Right lobe of liver (tissue), 4 donors: ENCODE measurements at regions not wholly inside any gene's neighbourhood (a gene's known extent, or its start where the extent isn't known, plus 50 kb on each side); places are given as distances from the start of the nearest gene placed in this dataset.

ENCODE experiments used
- CTCF ChIP-seq, 4 donors: fragments of 200-600 bp in 3 of 4; fragments of 450-650 bp in 1 of 4; IDR thresholded peaks; one replicate each; pipeline versions ENCODE4 v1.5.1 to v1.8.0; 2016 to 2022; ENCODE audit warnings: antibody characterized with exemption in 4 of 4, mild to moderate bottlenecking in 2 of 4
- POLR2A ChIP-seq: fragments of 450-650 bp; IDR thresholded peaks from one replicate; pipeline ENCODE4 v1.6.1; 2017; ENCODE audit warnings: antibody characterized with exemption, mild to moderate bottlenecking
- donor health status: DM: no; HTN: no; CAD: no.
- donor health status: DM: no; HTN: no; CAD: no.
- donor health status: DM: no; HTN: yes; CAD: no.

GRCh38 chr15:87578776-87579175 is 677.8 kb downstream of the NTRK3 start:
- TF ChIP-seq CTCF (IDR thresholded peaks at IDR 0.05) (no peak), POLR2A (no peak)
